ENCODE measurements at regions not wholly inside any gene's neighbourhood (a gene's known extent, or its start where the extent isn't known, plus 50 kb on each side); places are given as distances from the start of the nearest gene placed in this dataset.

GRCh38 chr1:170800812-170801211 is 134.5 kb upstream of the MROH9 start:
- TF ChIP-seq FOXM1 (IDR thresholded peaks at IDR 0.05; ENCODE audit: borderline replicate concordance, low read depth) (no peak), EGR1 (IDR thresholded peaks at IDR 0.05) (no peak), TEAD4 (IDR thresholded peaks at IDR 0.05) (no peak), TCF12 (IDR thresholded peaks at IDR 0.05; ENCODE audit: low read depth) (no peak), TAF1 (IDR thresholded peaks at IDR 0.05; ENCODE audit: low read depth) (no peak)

GRCh38 chr1:170803711-170804110 is 131.6 kb upstream of the MROH9 start:
- TF ChIP-seq TCF12 (IDR thresholded peaks at IDR 0.05; ENCODE audit: low read depth) (no peak), RAD21 (IDR thresholded peaks at IDR 0.05; ENCODE audit: low read depth) (no peak), EP300 (IDR thresholded peaks at IDR 0.05; ENCODE audit: borderline replicate concordance) (no peak), NFIC (IDR thresholded peaks at IDR 0.05) (no peak), MAX (IDR thresholded peaks at IDR 0.05) (no peak), USF1 (IDR thresholded peaks at IDR 0.05) (no peak), EGR1 (IDR thresholded peaks at IDR 0.05) (no peak), TAF1 (IDR thresholded peaks at IDR 0.05; ENCODE audit: low read depth) (no peak), FOXM1 (IDR thresholded peaks at IDR 0.05; ENCODE audit: borderline replicate concordance, low read depth) (no peak), REST (IDR thresholded peaks at IDR 0.05; ENCODE audit: low read depth) (no peak), TEAD4 (IDR thresholded peaks at IDR 0.05) (no peak), ZBTB7A (IDR thresholded peaks at IDR 0.05; ENCODE audit: low read depth) (no peak), YY1 (IDR thresholded peaks at IDR 0.05; ENCODE audit: low read depth) (no peak), CREB1 (IDR thresholded peaks at IDR 0.05; ENCODE audit: low read depth) (no peak), CEBPB (IDR thresholded peaks at IDR 0.05) (no peak)

- TF ChIP-seq TAF1 (IDR thresholded peaks at IDR 0.05; ENCODE audit: low read depth): no peak
- no peak for TF ChIP-seq REST (IDR thresholded peaks at IDR 0.05; ENCODE audit: low read depth)
- no peak for TF ChIP-seq NFIC (IDR thresholded peaks at IDR 0.05)
- TF ChIP-seq YY1 (IDR thresholded peaks at IDR 0.05; ENCODE audit: low read depth): no peak
- no peak for TF ChIP-seq FOXM1 (IDR thresholded peaks at IDR 0.05; ENCODE audit: borderline replicate concordance, low read depth)
- no peak for TF ChIP-seq EGR1 (IDR thresholded peaks at IDR 0.05)
- TF ChIP-seq TEAD4 (IDR thresholded peaks at IDR 0.05): no peak
- TF ChIP-seq RAD21 (IDR thresholded peaks at IDR 0.05; ENCODE audit: low read depth): no peak
- no peak for TF ChIP-seq USF1 (IDR thresholded peaks at IDR 0.05)
- no peak for TF ChIP-seq MAX (IDR thresholded peaks at IDR 0.05)
Measured at GRCh38 chr1:170804419-170804818, 130.9 kb upstream of the MROH9 start.

- TF ChIP-seq EP300 (IDR thresholded peaks at IDR 0.05; ENCODE audit: borderline replicate concordance) (no peak), EGR1 (IDR thresholded peaks at IDR 0.05) (no peak), REST (IDR thresholded peaks at IDR 0.05; ENCODE audit: low read depth) (no peak), NFIC (IDR thresholded peaks at IDR 0.05) (no peak), USF1 (IDR thresholded peaks at IDR 0.05) (no peak), MAX (IDR thresholded peaks at IDR 0.05) (no peak), CEBPB (IDR thresholded peaks at IDR 0.05) (no peak), TEAD4 (IDR thresholded peaks at IDR 0.05) (no peak), TAF1 (IDR thresholded peaks at IDR 0.05; ENCODE audit: low read depth) (no peak), TCF12 (IDR thresholded peaks at IDR 0.05; ENCODE audit: low read depth) (no peak), YY1 (IDR thresholded peaks at IDR 0.05; ENCODE audit: low read depth) (no peak), CREB1 (IDR thresholded peaks at IDR 0.05; ENCODE audit: low read depth) (no peak), ZBTB7A (IDR thresholded peaks at IDR 0.05; ENCODE audit: low read depth) (no peak), FOXM1 (IDR thresholded peaks at IDR 0.05; ENCODE audit: borderline replicate concordance, low read depth) (no peak), RAD21 (IDR thresholded peaks at IDR 0.05; ENCODE audit: low read depth) (no peak)
Measured at GRCh38 chr1:170804879-170805278, 130.5 kb upstream of the MROH9 start.

All from Ishikawa (cell line).